ENCODE measurements at regions not wholly inside any gene's neighbourhood (a gene's known extent, or its start where the extent isn't known, plus 50 kb on each side); places are given as distances from the start of the nearest gene placed in this dataset.

- no peak overlapping the region for H3K4me3 ChIP-seq (ENCODE audit: low read depth, low read length)
- no peak for DNase-seq
- no peaks in the 10 kb centered on the region for H3K4me1 ChIP-seq
- H3K27me3 Mint-ChIP-seq (ENCODE audit: insufficient read depth, unreplicated experiment) = peaks cover 19% of the 10 kb centered on the region
- H3K4me1 Mint-ChIP-seq (ENCODE audit: low read depth, unreplicated experiment) = peaks cover 11% of the 10 kb centered on the region
- BruUV-seq (replicated peaks) = no TSS peak
- TF ChIP-seq CTCF (IDR thresholded peaks at IDR 0.05; ENCODE audit: insufficient read depth in 1 of 2, low read depth in 1 of 2, low read length in 1 of 2, severe bottlenecking in 1 of 2, unreplicated experiment in 1 of 2) = no peak
- CTCF ChIA-PET = no interaction called here
- no peaks in the 10 kb centered on the region for H3K9me3 ChIP-seq
- peaks cover 5% of the 10 kb centered on the region for H3K9me3 Mint-ChIP-seq (ENCODE audit: unreplicated experiment)
- no peak overlapping the region for H3K27ac Mint-ChIP-seq (ENCODE audit: unreplicated experiment)
- intact Hi-C loops (cut with micrococcal nuclease; ENCODE audit: unreplicated experiment) = no loop called here
- no peaks in the 10 kb centered on the region for H3K27me3 ChIP-seq (replicated peaks; ENCODE audit: control insufficient read depth, insufficient read depth, low read length)
- H3K4me3 Mint-ChIP-seq (ENCODE audit: unreplicated experiment) = no peak overlapping the region
- H3K36me3 Mint-ChIP-seq (ENCODE audit: insufficient read depth, unreplicated experiment) = no peaks in the 10 kb centered on the region
- H3K36me3 ChIP-seq (ENCODE audit: control insufficient read depth, insufficient read depth, low read length) = no peaks in the 10 kb centered on the region
- POLR2A ChIA-PET = no interaction called here
Observed at GRCh38 chr4:181982856-181983255, 260.3 kb upstream of the TENM3 start.

GRCh38 chr4:181987392-181987791, 255.8 kb upstream of the TENM3 start:
- H3K9me3 ChIP-seq = no peaks in the 10 kb centered on the region
- no peak overlapping the region for H3K4me3 Mint-ChIP-seq (ENCODE audit: unreplicated experiment)
- POLR2A ChIA-PET = no interaction called here
- peaks cover 27% of the 10 kb centered on the region for H3K27me3 Mint-ChIP-seq (ENCODE audit: insufficient read depth, unreplicated experiment)
- no peaks in the 10 kb centered on the region for H3K36me3 Mint-ChIP-seq (ENCODE audit: insufficient read depth, unreplicated experiment)
- no peaks in the 10 kb centered on the region for H3K36me3 ChIP-seq (ENCODE audit: control insufficient read depth, insufficient read depth, low read length)
- CTCF ChIA-PET = interaction anchor here (0.6 kb wide), 1 partner anchor 14 kb away, joined by 3 read pairs; no protein-coding TSS in a partner anchor
- no peaks in the 10 kb centered on the region for H3K27me3 ChIP-seq (replicated peaks; ENCODE audit: control insufficient read depth, insufficient read depth, low read length)
- H3K27ac Mint-ChIP-seq (ENCODE audit: unreplicated experiment) = no peak overlapping the region
- no peaks in the 10 kb centered on the region for H3K9me3 Mint-ChIP-seq (ENCODE audit: unreplicated experiment)
- intact Hi-C loops (cut with micrococcal nuclease; ENCODE audit: unreplicated experiment) = no loop called here
- H3K4me3 ChIP-seq (ENCODE audit: low read depth, low read length) = no peak overlapping the region
- no peak for TF ChIP-seq CTCF (IDR thresholded peaks at IDR 0.05; ENCODE audit: insufficient read depth in 1 of 2, low read depth in 1 of 2, low read length in 1 of 2, severe bottlenecking in 1 of 2, unreplicated experiment in 1 of 2)
- no TSS peak for BruUV-seq (replicated peaks)
- H3K4me1 ChIP-seq = no peaks in the 10 kb centered on the region
- DNase-seq = no peak
- no peaks in the 10 kb centered on the region for H3K4me1 Mint-ChIP-seq (ENCODE audit: low read depth, unreplicated experiment)

GRCh38 chr4:181989071-181989470, 254.1 kb upstream of the TENM3 start:
- CTCF ChIA-PET = no interaction called here

More at GRCh38 chr4:181989071-181989470, 254.1 kb upstream of the TENM3 start:
- POLR2A ChIA-PET = no interaction called here
- H3K9me3 ChIP-seq = no peaks in the 10 kb centered on the region
- H3K36me3 ChIP-seq (ENCODE audit: control insufficient read depth, insufficient read depth, low read length) = no peaks in the 10 kb centered on the region
- BruUV-seq (replicated peaks) = no TSS peak
- H3K36me3 Mint-ChIP-seq (ENCODE audit: insufficient read depth, unreplicated experiment) = no peaks in the 10 kb centered on the region
- intact Hi-C loops (cut with micrococcal nuclease; ENCODE audit: unreplicated experiment) = no loop called here
- H3K9me3 Mint-ChIP-seq (ENCODE audit: unreplicated experiment) = no peaks in the 10 kb centered on the region
- TF ChIP-seq CTCF (IDR thresholded peaks at IDR 0.05; ENCODE audit: insufficient read depth in 1 of 2, low read depth in 1 of 2, low read length in 1 of 2, severe bottlenecking in 1 of 2, unreplicated experiment in 1 of 2) = no peak
- no peaks in the 10 kb centered on the region for H3K27me3 ChIP-seq (replicated peaks; ENCODE audit: control insufficient read depth, insufficient read depth, low read length)
- H3K4me3 Mint-ChIP-seq (ENCODE audit: unreplicated experiment) = no peak overlapping the region
- H3K27me3 Mint-ChIP-seq (ENCODE audit: insufficient read depth, unreplicated experiment) = peaks cover 24% of the 10 kb centered on the region
- no peaks in the 10 kb centered on the region for H3K4me1 ChIP-seq
- no peak overlapping the region for H3K27ac Mint-ChIP-seq (ENCODE audit: unreplicated experiment)
- DNase-seq = no peak
- H3K4me1 Mint-ChIP-seq (ENCODE audit: low read depth, unreplicated experiment) = no peaks in the 10 kb centered on the region
- H3K4me3 ChIP-seq (ENCODE audit: low read depth, low read length) = no peak overlapping the region

All from Caco-2 (cell line).